Hepatocyte (in vitro differentiated cells): ENCODE measurements at regions not wholly inside any gene's neighbourhood (a gene's known extent, or its start where the extent isn't known, plus 50 kb on each side); places are given as distances from the start of the nearest gene placed in this dataset.

Experiments used
- CTCF ChIP-seq: fragments of 200-600 bp; sonication (generic); IDR thresholded peaks from 2 replicates; pipeline ENCODE4 v1.5.1; 2016; ENCODE audit warnings: antibody characterized with exemption, mild to moderate bottlenecking; ENCODE audit not compliant: poor library complexity
- EZH2 ChIP-seq: fragments of 200-600 bp; sonication (generic); IDR thresholded peaks from 2 replicates; pipeline ENCODE4 v1.6.1; 2016; ENCODE audit warnings: antibody characterized with exemption, mild to moderate bottlenecking, borderline replicate concordance

GRCh38 chr5:74337254-74337983, 303.1 kb downstream of the ENC1 start:
- no peak for TF ChIP-seq CTCF
- no peak for TF ChIP-seq EZH2
